Renal cortical epithelial cell (primary cell): ENCODE measurements at regions not wholly inside any gene's neighbourhood (a gene's known extent, or its start where the extent isn't known, plus 50 kb on each side); places are given as distances from the start of the nearest gene placed in this dataset.
A peak's percentile ranks its signal among the peaks of the same experiment; 100 is the strongest.
"Not testable (repeated sequence)": the region's sequence is repeated elsewhere in the genome, so short reads cannot be mapped to it uniquely, and the experiment has no call there.

Source experiments
- DNase-seq: peaks from one replicate; pipeline ENCODE4 v3.0.0-alpha.2; 2011; ENCODE audit warnings: low read depth

- DNase-seq: no peak
Measured at GRCh38 chr4:177494791-177495190, 52.6 kb upstream of the AGA start.

- not testable (repeated sequence) for DNase-seq
Measured at GRCh38 chr4:177495626-177496025, 53.4 kb upstream of the AGA start.

- no peak for DNase-seq
Measured at GRCh38 chr4:177499537-177499936, 57.3 kb upstream of the AGA start.

GRCh38 chr4:177505171-177505615 lies 63.0 kb upstream of the AGA start:
- no peak for DNase-seq

GRCh38 chr4:177508662-177509061 lies 66.4 kb upstream of the AGA start:
- no peak for DNase-seq

GRCh38 chr4:177509226-177509745 lies 67.0 kb upstream of the AGA start:
- peak; percentile 10 for DNase-seq

- peak; percentile 18 for DNase-seq
Measured at GRCh38 chr4:177511611-177512010, 69.4 kb upstream of the AGA start.

- no peak for DNase-seq
Measured at GRCh38 chr4:177512646-177513045, 70.4 kb upstream of the AGA start.

- DNase-seq: no peak
Measured at GRCh38 chr4:177517862-177518261, 75.6 kb upstream of the AGA start.

- no peak for DNase-seq
Measured at GRCh38 chr4:177519481-177520260, 77.4 kb upstream of the AGA start.

- DNase-seq: no peak
Measured at GRCh38 chr4:177528620-177529019, 86.4 kb upstream of the AGA start.

- no peak for DNase-seq
Measured at GRCh38 chr4:177530561-177530960, 88.3 kb upstream of the AGA start.

GRCh38 chr4:177532358-177532757 lies 90.1 kb upstream of the AGA start:
- peak; percentile 9 for DNase-seq

- not testable (repeated sequence) for DNase-seq
Measured at GRCh38 chr4:177534841-177535240, 92.6 kb upstream of the AGA start.

- peak; percentile 16 for DNase-seq
Measured at GRCh38 chr4:177546745-177547144, 104.5 kb upstream of the AGA start.

GRCh38 chr4:177547985-177548384 lies 105.7 kb upstream of the AGA start:
- no peak for DNase-seq

GRCh38 chr4:177555007-177555574 lies 112.9 kb upstream of the AGA start:
- DNase-seq: peak; percentile 32

GRCh38 chr4:177557416-177557815 lies 115.2 kb upstream of the AGA start:
- DNase-seq: no peak

- DNase-seq: no peak
Measured at GRCh38 chr4:177558995-177559394, 116.8 kb upstream of the AGA start.

- no peak for DNase-seq
Measured at GRCh38 chr4:177562163-177562562, 119.9 kb upstream of the AGA start.

- peak; percentile 54 for DNase-seq
Measured at GRCh38 chr4:177562859-177563258, 120.6 kb upstream of the AGA start.

- DNase-seq: no peak
Measured at GRCh38 chr4:177566691-177567090, 124.5 kb upstream of the AGA start.

GRCh38 chr4:177568931-177569330 lies 126.7 kb upstream of the AGA start:
- no peak for DNase-seq
